Mammary epithelial cell (primary cell): ENCODE measurements at regions not wholly inside any gene's neighbourhood (a gene's known extent, or its start where the extent isn't known, plus 50 kb on each side); places are given as distances from the start of the nearest gene placed in this dataset.

Source experiments
- EZH2 ChIP-seq: IDR thresholded peaks from 2 replicates; pipeline ENCODE4 v1.6.1; 2012; ENCODE audit warnings: low read length, inconsistent platforms, borderline replicate concordance
- TF ChIP-seq, protein P1 (sequence below), 2 donors: IDR thresholded peaks in 1 of 2; conservative IDR thresholded peaks in 1 of 2; 2 replicates each; pipeline ENCODE4 v1.5.1; 2011 to 2012; ENCODE audit warnings: inconsistent platforms in 2 of 2, low read length in 2 of 2, mild to moderate bottlenecking in 2 of 2, control low read depth in 1 of 2, low read depth in 1 of 2; ENCODE audit not compliant: insufficient read depth in 1 of 2; ENCODE audit errors: extremely low read depth in 1 of 2

- TF ChIP-seq, protein P1, sequence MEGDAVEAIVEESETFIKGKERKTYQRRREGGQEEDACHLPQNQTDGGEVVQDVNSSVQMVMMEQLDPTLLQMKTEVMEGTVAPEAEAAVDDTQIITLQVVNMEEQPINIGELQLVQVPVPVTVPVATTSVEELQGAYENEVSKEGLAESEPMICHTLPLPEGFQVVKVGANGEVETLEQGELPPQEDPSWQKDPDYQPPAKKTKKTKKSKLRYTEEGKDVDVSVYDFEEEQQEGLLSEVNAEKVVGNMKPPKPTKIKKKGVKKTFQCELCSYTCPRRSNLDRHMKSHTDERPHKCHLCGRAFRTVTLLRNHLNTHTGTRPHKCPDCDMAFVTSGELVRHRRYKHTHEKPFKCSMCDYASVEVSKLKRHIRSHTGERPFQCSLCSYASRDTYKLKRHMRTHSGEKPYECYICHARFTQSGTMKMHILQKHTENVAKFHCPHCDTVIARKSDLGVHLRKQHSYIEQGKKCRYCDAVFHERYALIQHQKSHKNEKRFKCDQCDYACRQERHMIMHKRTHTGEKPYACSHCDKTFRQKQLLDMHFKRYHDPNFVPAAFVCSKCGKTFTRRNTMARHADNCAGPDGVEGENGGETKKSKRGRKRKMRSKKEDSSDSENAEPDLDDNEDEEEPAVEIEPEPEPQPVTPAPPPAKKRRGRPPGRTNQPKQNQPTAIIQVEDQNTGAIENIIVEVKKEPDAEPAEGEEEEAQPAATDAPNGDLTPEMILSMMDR (conservative IDR thresholded peaks at IDR 0.05 in 1 of 2, IDR thresholded peaks at IDR 0.05 in 1 of 2; ENCODE audit: extremely low read depth in 1 of 2, insufficient read depth in 1 of 2, low read depth in 1 of 2, low read length in 2 of 2), result no peak
- TF ChIP-seq EZH2, result no peak
These were observed 85.1 kb upstream of the SMAD1 start for GRCh38 chr4:145396581-145396980.
